ENCODE measurements at regions not wholly inside any gene's neighbourhood (a gene's known extent, or its start where the extent isn't known, plus 50 kb on each side); places are given as distances from the start of the nearest gene placed in this dataset.

DNA sequence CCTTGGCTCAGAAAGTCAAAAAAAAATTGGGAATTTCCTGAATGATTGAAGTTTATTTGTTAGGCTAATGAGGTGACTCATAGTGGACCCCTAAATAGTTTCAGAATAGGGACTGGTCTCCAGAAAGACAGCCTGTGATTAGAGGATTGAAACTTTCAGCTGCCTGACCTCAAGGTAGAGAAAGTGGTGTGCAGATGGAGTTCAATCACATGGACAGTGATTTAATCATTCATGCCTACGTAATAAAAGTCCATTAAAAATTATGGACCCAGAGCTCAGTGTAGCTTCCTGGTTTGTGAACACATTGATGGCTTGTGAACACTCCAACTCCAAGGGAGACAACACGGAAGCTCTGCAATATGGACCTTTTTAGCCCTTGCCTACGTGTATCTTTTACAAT, 533.2 kb upstream of the PCDH9 start:
- TF ChIP-seq POLR2A (IDR thresholded peaks at IDR 0.05) (no peak), POLR2AphosphoS5 (IDR thresholded peaks at IDR 0.05) (no peak)
